HepG2 (cell line): ENCODE measurements at regions not wholly inside any gene's neighbourhood (a gene's known extent, or its start where the extent isn't known, plus 50 kb on each side); places are given as distances from the start of the nearest gene placed in this dataset.

Experiments used
- ATAC-seq: fragments of 200-7000 bp; cut with Tn5 transposase; 3 replicates; pipeline ENCODE4 v1.9.1; 2020; ENCODE audit warnings: mild to moderate bottlenecking, moderate library complexity
- BruUV-seq: library from RNA; stranded (reverse); fragments of 400-500 nt; replicated peaks from 2 replicates; lab custom pipeline; 2021; lab: Mats Ljungman, UMichigan
- CTCF ChIA-PET: fragments of 300-600 bp; formaldehyde crosslinking; extraction: SDS; loops from one replicate; lab custom pipeline; 2021; ENCODE audit warnings: low total read pairs, inconsistent platforms, low intra/inter-chr PET ratio; lab: Yijun Ruan, JAX
- POLR2A ChIA-PET: fragments of 350-600 bp; sonication (Branson Sonifier 250); formaldehyde crosslinking; loops from one replicate; lab custom pipeline; 2020; ENCODE audit warnings: antibody characterized with exemption, inconsistent platforms; lab: Yijun Ruan, JAX
- DNase-seq: peaks from one replicate; pipeline ENCODE4 v3.0.0-alpha.2; 2015; ENCODE audit warnings: low spot score
- FAIRE-seq: peaks from 3 replicates; lab custom pipeline; 2011; peaks lifted over from hg19 to GRCh38; lab: Jason Lieb, UNC
- H2AFZ ChIP-seq: one replicate; pipeline ENCODE4 v1.6.1; 2011; ENCODE audit warnings: low read length, inconsistent platforms
- H3K27ac ChIP-seq: fragments of 300-600 bp; 3 replicates; pipeline ENCODE4 v1.8.0; 2011; ENCODE audit warnings: mixed run types, mild to moderate bottlenecking, mixed read lengths, low read length, inconsistent platforms; ENCODE audit not compliant: insufficient read depth; ENCODE audit errors: extremely low read length
- H3K27me3 ChIP-seq, 2 experiments: fragments of 200-600 bp in 1 of 2; 2 replicates in 1 of 2; 3 replicates in 1 of 2; pipeline versions ENCODE4 v1.6.0 to v1.8.0; 2011; ENCODE audit warnings: low read length in 2 of 2, mild to moderate bottlenecking in 2 of 2, moderate library complexity in 2 of 2, inconsistent platforms in 1 of 2; ENCODE audit not compliant: insufficient read depth in 2 of 2, control insufficient read depth in 1 of 2
- H3K36me3 ChIP-seq, 2 experiments: fragments of 200-600 bp in 1 of 2; replicated peaks in 1 of 2; 2 replicates in 1 of 2; 3 replicates in 1 of 2; pipeline versions ENCODE4 v1.5.1 to v1.8.0; 2011; ENCODE audit warnings: low read length in 2 of 2, inconsistent platforms in 1 of 2; ENCODE audit not compliant: insufficient read depth in 2 of 2, control insufficient read depth in 1 of 2
- H3K4me1 ChIP-seq: 2 replicates; pipeline ENCODE4 v1.5.1; 2012; ENCODE audit warnings: low read length, inconsistent platforms; ENCODE audit not compliant: insufficient read depth
- H3K4me2 ChIP-seq: 2 replicates; pipeline ENCODE4 v1.6.0; 2011; ENCODE audit warnings: low read depth, low read length, inconsistent platforms
- H3K4me3 ChIP-seq, 3 experiments: fragments of 200-600 bp in 1 of 3; sonication (generic), shearing (Covaris generic) in 1 of 3; replicated peaks in 1 of 3; 2 replicates each; pipeline ENCODE4 v1.5.1; 2011 to 2016; ENCODE audit warnings: low read length in 3 of 3, inconsistent platforms in 2 of 3, low read depth in 2 of 3, mild to moderate bottlenecking in 2 of 3, control low read depth in 1 of 3, mixed read lengths in 1 of 3; ENCODE audit not compliant: insufficient read depth in 1 of 3
- H3K79me2 ChIP-seq: one replicate; pipeline ENCODE4 v1.6.1; 2011; ENCODE audit warnings: low read length, inconsistent platforms; ENCODE audit not compliant: insufficient read depth
- H3K9ac ChIP-seq: 2 replicates; pipeline ENCODE4 v1.6.0; 2011; ENCODE audit warnings: mild to moderate bottlenecking, low read depth, low read length, inconsistent platforms; ENCODE audit not compliant: insufficient read depth
- H3K9me3 ChIP-seq: 2 replicates; pipeline ENCODE4 v1.5.1; 2012; ENCODE audit warnings: mild to moderate bottlenecking, low read length
- H4K20me1 ChIP-seq: 2 replicates; pipeline ENCODE4 v1.6.0; 2011; ENCODE audit warnings: inconsistent platforms, mild to moderate bottlenecking, low read length, moderate library complexity; ENCODE audit not compliant: insufficient read depth
- CBX2 ChIP-seq, 2 experiments: fragments of 200-600 bp in 1 of 2; sonication (generic); formaldehyde crosslinking in 1 of 2; IDR thresholded peaks; 2 replicates each; pipeline versions ENCODE4 v1.7.0 to v1.8.1; 2018 to 2022; ENCODE audit warnings: low read depth in 2 of 2, low read length in 1 of 2, mild to moderate bottlenecking in 1 of 2, missing genetic modification reagents in 1 of 2
- CREB1 ChIP-seq, 2 experiments: fragments of 450-650 bp in 1 of 2; IDR thresholded peaks; 2 replicates each; pipeline ENCODE4 v1.6.1; 2016 to 2017; ENCODE audit warnings: control low read depth in 1 of 2, mild to moderate bottlenecking in 1 of 2, missing compliant biosample characterization in 1 of 2, missing genetic modification characterization in 1 of 2
- FOXA1 ChIP-seq, 2 experiments: fragments of 450-650 bp in 1 of 2; sonication (generic) in 1 of 2; formaldehyde crosslinking in 1 of 2; IDR thresholded peaks; 2 replicates each; pipeline versions ENCODE4 v1.4.0 to v1.6.1; 2016 to 2020; ENCODE audit warnings: missing genetic modification reagents in 1 of 2
- GPN1 ChIP-seq: sonication (generic); formaldehyde crosslinking; IDR thresholded peaks from 2 replicates; pipeline ENCODE4 v1.5.1; 2020; ENCODE audit warnings: missing genetic modification reagents, borderline replicate concordance
- KDM5A ChIP-seq: fragments of 200-600 bp; sonication (generic); IDR thresholded peaks from 2 replicates; pipeline ENCODE4 v1.7.0; 2018; ENCODE audit warnings: antibody characterized with exemption, mild to moderate bottlenecking, low read length, borderline replicate concordance
- KMT2B ChIP-seq: IDR thresholded peaks from 2 replicates; pipeline ENCODE4 v1.6.1; 2016; ENCODE audit warnings: missing genetic modification reagents, missing compliant biosample characterization
- MBNL3 ChIP-seq: fragments of 250-450 bp; sonication (Bioruptor Pico); conservative IDR thresholded peaks from 2 replicates; pipeline ENCODE4 v1.8.0; 2022; ENCODE audit warnings: mild to moderate bottlenecking, inconsistent platforms
- PLRG1 ChIP-seq: fragments of 450-650 bp; conservative IDR thresholded peaks from 2 replicates; pipeline ENCODE4 v1.6.1; 2016
- RFXAP ChIP-seq: sonication (generic); formaldehyde crosslinking; IDR thresholded peaks from 2 replicates; pipeline ENCODE4 v1.4.0; 2020; ENCODE audit warnings: missing genetic modification reagents, borderline replicate concordance
- STAG1 ChIP-seq: sonication (generic); formaldehyde crosslinking; IDR thresholded peaks from 2 replicates; pipeline ENCODE4 v1.4.0; 2020; ENCODE audit warnings: missing genetic modification reagents
- UBTF ChIP-seq: sonication (generic); formaldehyde crosslinking; IDR thresholded peaks from 2 replicates; pipeline ENCODE4 v1.4.0; 2020; ENCODE audit warnings: mild to moderate bottlenecking, missing genetic modification reagents
- ZBTB1 ChIP-seq: sonication (generic); formaldehyde crosslinking; IDR thresholded peaks from 2 replicates; pipeline ENCODE4 v1.4.0; 2020; ENCODE audit warnings: missing genetic modification reagents, borderline replicate concordance
- ZNF367 ChIP-seq: sonication (generic); formaldehyde crosslinking; IDR thresholded peaks from 2 replicates; pipeline ENCODE4 v1.4.0; 2020; ENCODE audit warnings: missing genetic modification reagents, borderline replicate concordance
- ZNF709 ChIP-seq: sonication (generic); formaldehyde crosslinking; IDR thresholded peaks from 2 replicates; pipeline ENCODE4 v1.5.0; 2020; ENCODE audit warnings: mild to moderate bottlenecking, missing genetic modification reagents
- ZNF768 ChIP-seq: sonication (generic); formaldehyde crosslinking; IDR thresholded peaks from 2 replicates; pipeline ENCODE4 v1.4.0; 2020; ENCODE audit warnings: missing genetic modification reagents
- ZNF850 ChIP-seq: sonication (generic); formaldehyde crosslinking; conservative IDR thresholded peaks from 2 replicates; pipeline ENCODE4 v1.9.0; 2021; ENCODE audit warnings: mild to moderate bottlenecking, missing genetic modification reagents
- WGBS: methylation state at CpG from one replicate; pipeline ENCODE4 v1.1.6; 2017; ENCODE audit warnings: low lambda C conversion rate; 5-methylcytosine and 5-hydroxymethylcytosine counted together
- in situ Hi-C: cut with HindIII; loops from 2 replicates; pipeline ENCODE4 v1.10.0; 2017; ENCODE audit warnings: low pct_unique_long_range_greater_than_20kb; ENCODE audit not compliant: extremely low pct_ligation_motif_present
- intact Hi-C: fragments of 100-400 bp; cut with micrococcal nuclease; formaldehyde crosslinking; loops from one replicate; pipeline ENCODE4 v1.10.0; 2022; ENCODE audit not compliant: unreplicated experiment
- TF ChIP-seq, protein P1 (sequence below): sonication (generic); formaldehyde crosslinking; conservative IDR thresholded peaks from 2 replicates; pipeline ENCODE4 v1.5.0; 2020; ENCODE audit warnings: missing genetic modification reagents
- TF ChIP-seq, protein P2 (sequence below): sonication (generic); formaldehyde crosslinking; IDR thresholded peaks from 2 replicates; pipeline ENCODE4 v1.4.0; 2020; ENCODE audit warnings: missing genetic modification reagents
- TF ChIP-seq, protein P3 (sequence below): sonication (generic); formaldehyde crosslinking; conservative IDR thresholded peaks from 2 replicates; pipeline ENCODE4 v1.4.0; 2020; ENCODE audit warnings: missing genetic modification reagents

DNA sequence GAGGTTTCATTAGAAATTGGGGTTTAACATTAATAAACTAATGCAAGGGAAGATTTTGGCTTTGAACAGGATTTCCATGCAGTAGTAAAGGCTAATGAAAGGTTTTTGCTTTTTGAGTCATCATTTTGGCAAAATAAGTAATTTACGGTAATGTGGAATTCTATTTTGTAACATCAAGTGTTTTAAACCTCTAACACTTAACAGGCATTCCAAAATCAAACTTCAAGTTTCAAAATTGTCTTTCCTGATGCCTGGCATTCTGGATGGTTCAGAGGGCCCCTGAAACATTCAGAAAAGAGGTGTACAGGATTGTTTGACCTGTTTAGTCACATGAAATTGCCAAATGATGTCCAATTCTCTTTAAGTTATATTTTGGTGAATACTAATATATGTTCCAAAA is 90.4 kb upstream of the GNAZ start:
- no peaks in the 10 kb centered on the region for H3K4me1 ChIP-seq
- ATAC-seq = no peak
- no peak overlapping the region for H3K4me2 ChIP-seq
- no peak for DNase-seq
- H4K20me1 ChIP-seq = no peaks in the 10 kb centered on the region
- TF ChIP-seq, protein P1, sequence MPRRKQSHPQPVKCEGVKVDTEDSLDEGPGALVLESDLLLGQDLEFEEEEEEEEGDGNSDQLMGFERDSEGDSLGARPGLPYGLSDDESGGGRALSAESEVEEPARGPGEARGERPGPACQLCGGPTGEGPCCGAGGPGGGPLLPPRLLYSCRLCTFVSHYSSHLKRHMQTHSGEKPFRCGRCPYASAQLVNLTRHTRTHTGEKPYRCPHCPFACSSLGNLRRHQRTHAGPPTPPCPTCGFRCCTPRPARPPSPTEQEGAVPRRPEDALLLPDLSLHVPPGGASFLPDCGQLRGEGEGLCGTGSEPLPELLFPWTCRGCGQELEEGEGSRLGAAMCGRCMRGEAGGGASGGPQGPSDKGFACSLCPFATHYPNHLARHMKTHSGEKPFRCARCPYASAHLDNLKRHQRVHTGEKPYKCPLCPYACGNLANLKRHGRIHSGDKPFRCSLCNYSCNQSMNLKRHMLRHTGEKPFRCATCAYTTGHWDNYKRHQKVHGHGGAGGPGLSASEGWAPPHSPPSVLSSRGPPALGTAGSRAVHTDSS = no peak
- TF ChIP-seq ZBTB1 (CRISPR knock-in tag) (no peak), CBX2 (IDR thresholded peaks at IDR 0.05; ENCODE audit: low read depth, low read length) (no peak), CBX2 (CRISPR knock-in tag; IDR thresholded peaks at IDR 0.05; ENCODE audit: low read depth) (no peak), ZNF768 (no peak), KDM5A (no peak), FOXA1 (IDR thresholded peaks at IDR 0.05) (no peak), FOXA1 (CRISPR knock-in tag; IDR thresholded peaks at IDR 0.05) (no peak), PLRG1 (no peak), CREB1 (IDR thresholded peaks at IDR 0.05) (no peak), CREB1 (CRISPR knock-in tag; IDR thresholded peaks at IDR 0.05) (no peak), RFXAP (CRISPR knock-in tag) (no peak), KMT2B (CRISPR knock-in tag) (no peak), GPN1 (CRISPR knock-in tag) (no peak), STAG1 (CRISPR knock-in tag) (no peak), ZNF709 (no peak), MBNL3 (CRISPR knock-in tag) (no peak), ZNF367 (no peak), UBTF (CRISPR knock-in tag) (no peak), ZNF850 (CRISPR knock-in tag) (no peak)
- TF ChIP-seq, protein P2, sequence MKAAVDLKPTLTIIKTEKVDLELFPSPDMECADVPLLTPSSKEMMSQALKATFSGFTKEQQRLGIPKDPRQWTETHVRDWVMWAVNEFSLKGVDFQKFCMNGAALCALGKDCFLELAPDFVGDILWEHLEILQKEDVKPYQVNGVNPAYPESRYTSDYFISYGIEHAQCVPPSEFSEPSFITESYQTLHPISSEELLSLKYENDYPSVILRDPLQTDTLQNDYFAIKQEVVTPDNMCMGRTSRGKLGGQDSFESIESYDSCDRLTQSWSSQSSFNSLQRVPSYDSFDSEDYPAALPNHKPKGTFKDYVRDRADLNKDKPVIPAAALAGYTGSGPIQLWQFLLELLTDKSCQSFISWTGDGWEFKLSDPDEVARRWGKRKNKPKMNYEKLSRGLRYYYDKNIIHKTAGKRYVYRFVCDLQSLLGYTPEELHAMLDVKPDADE = no peak
- TF ChIP-seq, protein P3, sequence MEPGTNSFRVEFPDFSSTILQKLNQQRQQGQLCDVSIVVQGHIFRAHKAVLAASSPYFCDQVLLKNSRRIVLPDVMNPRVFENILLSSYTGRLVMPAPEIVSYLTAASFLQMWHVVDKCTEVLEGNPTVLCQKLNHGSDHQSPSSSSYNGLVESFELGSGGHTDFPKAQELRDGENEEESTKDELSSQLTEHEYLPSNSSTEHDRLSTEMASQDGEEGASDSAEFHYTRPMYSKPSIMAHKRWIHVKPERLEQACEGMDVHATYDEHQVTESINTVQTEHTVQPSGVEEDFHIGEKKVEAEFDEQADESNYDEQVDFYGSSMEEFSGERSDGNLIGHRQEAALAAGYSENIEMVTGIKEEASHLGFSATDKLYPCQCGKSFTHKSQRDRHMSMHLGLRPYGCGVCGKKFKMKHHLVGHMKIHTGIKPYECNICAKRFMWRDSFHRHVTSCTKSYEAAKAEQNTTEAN (CRISPR knock-in tag) = no peak
- ChIA-PET POLR2A (no interaction called here), CTCF (no interaction called here)
- H3K36me3 ChIP-seq = no peaks in the 10 kb centered on the region
- no TSS peak for BruUV-seq
- no peak overlapping the region for H2AFZ ChIP-seq
- WGBS = 4% methylated on average over 1 of the region's 1 CpG
- no peaks in the 10 kb centered on the region for H3K79me2 ChIP-seq
- no peak overlapping the region for H3K9ac ChIP-seq
- in situ Hi-C loops (no loop called here), intact Hi-C loops (no loop called here)
- H3K27ac ChIP-seq = no peak overlapping the region
- H3K9me3 ChIP-seq = peaks cover 19% of the 10 kb centered on the region
- no peak for FAIRE-seq
- H3K4me3 ChIP-seq = no peak overlapping the region
- H3K27me3 ChIP-seq = peaks cover 0 to 2% of the 10 kb centered on the region in 2 experiments; a peak in 3 of 5 replicates
